Loucy (cell line): ENCODE measurements at regions not wholly inside any gene's neighbourhood (a gene's known extent, or its start where the extent isn't known, plus 50 kb on each side); places are given as distances from the start of the nearest gene placed in this dataset.

ENCODE experiments used
- CTCF ChIP-seq: fragments of 200-600 bp; sonication (generic); conservative IDR thresholded peaks from 2 replicates; pipeline ENCODE4 v1.5.1; 2014; ENCODE audit warnings: mild to moderate bottlenecking, antibody characterized with exemption, low read length
- EZH2phosphoT487 ChIP-seq: fragments of 200-600 bp; IDR thresholded peaks from 2 replicates; pipeline ENCODE4 v1.6.1; 2018; ENCODE audit warnings: antibody characterized with exemption, mild to moderate bottlenecking, moderate library complexity, borderline replicate concordance

- no peak for TF ChIP-seq CTCF
- no peak for TF ChIP-seq EZH2phosphoT487
Observed at GRCh38 chr1:81310250-81310649, 490.5 kb upstream of the ADGRL2 start.
